ENCODE measurements at regions not wholly inside any gene's neighbourhood (a gene's known extent, or its start where the extent isn't known, plus 50 kb on each side); places are given as distances from the start of the nearest gene placed in this dataset.

DNA sequence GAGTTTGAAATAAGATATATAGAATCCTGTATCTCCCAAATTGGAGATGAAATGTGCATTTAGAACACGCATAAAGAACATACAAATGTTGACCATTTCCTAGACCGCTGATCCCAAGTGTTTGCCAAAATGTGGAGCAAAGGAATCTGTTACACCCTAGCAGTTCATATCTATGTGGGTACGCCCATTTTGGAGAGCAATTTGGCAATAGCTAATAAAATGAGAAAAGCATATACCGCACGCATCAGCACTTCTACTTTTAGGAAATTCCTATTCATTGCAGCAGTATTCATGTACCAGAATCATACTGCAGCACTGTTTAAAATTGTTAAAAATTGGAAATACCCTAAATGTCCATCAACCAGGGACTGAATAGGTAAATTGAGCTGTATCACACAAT lies 937.8 kb downstream of the BCL11B start:
- TF ChIP-seq TAF1 (IDR thresholded peaks at IDR 0.05; ENCODE audit: borderline replicate concordance, low read depth, low read length) (no peak), GATA2 (CRISPR knock-in tag; IDR thresholded peaks at IDR 0.05) (no peak), SMC3 (IDR thresholded peaks at IDR 0.05; ENCODE audit: low read depth, low read length) (no peak), ZBTB33 (IDR thresholded peaks at IDR 0.05; ENCODE audit: borderline replicate concordance, low read depth) (no peak), MAX (IDR thresholded peaks at IDR 0.05; ENCODE audit: low read depth) (no peak), RXRA (IDR thresholded peaks at IDR 0.05; ENCODE audit: borderline replicate concordance, low read depth) (no peak), EP300 (IDR thresholded peaks at IDR 0.05; ENCODE audit: borderline replicate concordance in 1 of 2, low read depth in 1 of 2, low read length in 1 of 2) (no peak)
- TF ChIP-seq, protein P1, sequence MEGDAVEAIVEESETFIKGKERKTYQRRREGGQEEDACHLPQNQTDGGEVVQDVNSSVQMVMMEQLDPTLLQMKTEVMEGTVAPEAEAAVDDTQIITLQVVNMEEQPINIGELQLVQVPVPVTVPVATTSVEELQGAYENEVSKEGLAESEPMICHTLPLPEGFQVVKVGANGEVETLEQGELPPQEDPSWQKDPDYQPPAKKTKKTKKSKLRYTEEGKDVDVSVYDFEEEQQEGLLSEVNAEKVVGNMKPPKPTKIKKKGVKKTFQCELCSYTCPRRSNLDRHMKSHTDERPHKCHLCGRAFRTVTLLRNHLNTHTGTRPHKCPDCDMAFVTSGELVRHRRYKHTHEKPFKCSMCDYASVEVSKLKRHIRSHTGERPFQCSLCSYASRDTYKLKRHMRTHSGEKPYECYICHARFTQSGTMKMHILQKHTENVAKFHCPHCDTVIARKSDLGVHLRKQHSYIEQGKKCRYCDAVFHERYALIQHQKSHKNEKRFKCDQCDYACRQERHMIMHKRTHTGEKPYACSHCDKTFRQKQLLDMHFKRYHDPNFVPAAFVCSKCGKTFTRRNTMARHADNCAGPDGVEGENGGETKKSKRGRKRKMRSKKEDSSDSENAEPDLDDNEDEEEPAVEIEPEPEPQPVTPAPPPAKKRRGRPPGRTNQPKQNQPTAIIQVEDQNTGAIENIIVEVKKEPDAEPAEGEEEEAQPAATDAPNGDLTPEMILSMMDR (IDR thresholded peaks at IDR 0.05) = no peak
- TF ChIP-seq, protein P2, sequence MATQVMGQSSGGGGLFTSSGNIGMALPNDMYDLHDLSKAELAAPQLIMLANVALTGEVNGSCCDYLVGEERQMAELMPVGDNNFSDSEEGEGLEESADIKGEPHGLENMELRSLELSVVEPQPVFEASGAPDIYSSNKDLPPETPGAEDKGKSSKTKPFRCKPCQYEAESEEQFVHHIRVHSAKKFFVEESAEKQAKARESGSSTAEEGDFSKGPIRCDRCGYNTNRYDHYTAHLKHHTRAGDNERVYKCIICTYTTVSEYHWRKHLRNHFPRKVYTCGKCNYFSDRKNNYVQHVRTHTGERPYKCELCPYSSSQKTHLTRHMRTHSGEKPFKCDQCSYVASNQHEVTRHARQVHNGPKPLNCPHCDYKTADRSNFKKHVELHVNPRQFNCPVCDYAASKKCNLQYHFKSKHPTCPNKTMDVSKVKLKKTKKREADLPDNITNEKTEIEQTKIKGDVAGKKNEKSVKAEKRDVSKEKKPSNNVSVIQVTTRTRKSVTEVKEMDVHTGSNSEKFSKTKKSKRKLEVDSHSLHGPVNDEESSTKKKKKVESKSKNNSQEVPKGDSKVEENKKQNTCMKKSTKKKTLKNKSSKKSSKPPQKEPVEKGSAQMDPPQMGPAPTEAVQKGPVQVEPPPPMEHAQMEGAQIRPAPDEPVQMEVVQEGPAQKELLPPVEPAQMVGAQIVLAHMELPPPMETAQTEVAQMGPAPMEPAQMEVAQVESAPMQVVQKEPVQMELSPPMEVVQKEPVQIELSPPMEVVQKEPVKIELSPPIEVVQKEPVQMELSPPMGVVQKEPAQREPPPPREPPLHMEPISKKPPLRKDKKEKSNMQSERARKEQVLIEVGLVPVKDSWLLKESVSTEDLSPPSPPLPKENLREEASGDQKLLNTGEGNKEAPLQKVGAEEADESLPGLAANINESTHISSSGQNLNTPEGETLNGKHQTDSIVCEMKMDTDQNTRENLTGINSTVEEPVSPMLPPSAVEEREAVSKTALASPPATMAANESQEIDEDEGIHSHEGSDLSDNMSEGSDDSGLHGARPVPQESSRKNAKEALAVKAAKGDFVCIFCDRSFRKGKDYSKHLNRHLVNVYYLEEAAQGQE (IDR thresholded peaks at IDR 0.05; ENCODE audit: low read depth, low read length) = no peak

All from SK-N-SH (cell line).